Panc1 (cell line): ENCODE measurements at regions not wholly inside any gene's neighbourhood (a gene's known extent, or its start where the extent isn't known, plus 50 kb on each side); places are given as distances from the start of the nearest gene placed in this dataset.

Experiments
- ATAC-seq: fragments of 200-7000 bp; cut with Tn5 transposase; 2 replicates; pipeline ENCODE4 v1.9.1; 2020; ENCODE audit warnings: mild to moderate bottlenecking, moderate library complexity
- BruUV-seq: library from RNA; stranded (reverse); fragments of 400-500 nt; replicated peaks from 2 replicates; lab custom pipeline; 2021; lab: Mats Ljungman, UMichigan
- CTCF ChIA-PET: fragments of 300-600 bp; sonication (Branson Sonifier 250); formaldehyde crosslinking; loops from one replicate; lab custom pipeline; 2022; ENCODE audit warnings: antibody characterized with exemption; lab: Charles Lee
- POLR2A ChIA-PET: fragments of 300-600 bp; sonication (Branson Sonifier 250); formaldehyde crosslinking; loops from one replicate; lab custom pipeline; 2022; ENCODE audit warnings: antibody characterized with exemption; lab: Charles Lee
- DNase-seq: peaks from one replicate; pipeline ENCODE4 v3.0.0-alpha.2; 2010; ENCODE audit warnings: low read depth, low spot score
- H3K27ac ChIP-seq: 2 replicates; pipeline ENCODE4 v1.5.1; 2011; ENCODE audit warnings: mild to moderate bottlenecking, low read length, inconsistent platforms
- H3K27me3 ChIP-seq: fragments of 200-500 bp; sonication (Bioruptor generic); 2 replicates; pipeline ENCODE4 v1.6.0; 2014; ENCODE audit warnings: low read length, inconsistent platforms; ENCODE audit not compliant: control insufficient read depth, insufficient read depth
- H3K36me3 ChIP-seq: fragments of 200-500 bp; sonication (Bioruptor generic); 2 replicates; pipeline ENCODE4 v1.5.1; 2014; ENCODE audit warnings: inconsistent platforms, mild to moderate bottlenecking, low read length, moderate library complexity; ENCODE audit not compliant: control insufficient read depth, insufficient read depth
- H3K4me1 ChIP-seq: 2 replicates; pipeline ENCODE4 v1.5.1; 2011; ENCODE audit warnings: inconsistent platforms, mild to moderate bottlenecking, low read length, moderate library complexity; ENCODE audit not compliant: control insufficient read depth, insufficient read depth
- H3K4me3 ChIP-seq, 2 experiments: 2 replicates each; pipeline ENCODE4 v1.5.1; 2011 to 2012; ENCODE audit warnings: low read depth in 2 of 2, low read length in 2 of 2, mild to moderate bottlenecking in 2 of 2, inconsistent platforms in 1 of 2, moderate library complexity in 1 of 2
- H3K9me3 ChIP-seq: fragments of 200-500 bp; sonication (Bioruptor generic); 2 replicates; pipeline ENCODE4 v1.5.1; 2014; ENCODE audit warnings: low read depth, mild to moderate bottlenecking, inconsistent platforms, low read length, moderate library complexity; ENCODE audit not compliant: control insufficient read depth, insufficient read depth
- CTCF ChIP-seq: fragments of 450-650 bp; IDR thresholded peaks from 2 replicates; pipeline ENCODE4 v1.5.1; 2017; ENCODE audit warnings: mild to moderate bottlenecking
- POLR2AphosphoS5 ChIP-seq: IDR thresholded peaks from 2 replicates; pipeline ENCODE4 v1.6.1; 2012; ENCODE audit warnings: mild to moderate bottlenecking, low read depth, low read length, moderate library complexity
- REST ChIP-seq, 2 experiments: IDR thresholded peaks; 2 replicates each; pipeline ENCODE4 v1.6.1; 2011 to 2012; ENCODE audit warnings: low read depth in 2 of 2, control low read depth in 1 of 2, low read length in 1 of 2, mild to moderate bottlenecking in 1 of 2, moderate library complexity in 1 of 2; ENCODE audit not compliant: insufficient read depth in 1 of 2
- SIN3A ChIP-seq: IDR thresholded peaks from 2 replicates; pipeline ENCODE4 v1.6.1; 2012; ENCODE audit warnings: low read depth, mild to moderate bottlenecking, low read length, moderate library complexity, borderline replicate concordance; ENCODE audit not compliant: insufficient read depth
- TCF7L2 ChIP-seq: IDR thresholded peaks from 2 replicates; pipeline ENCODE4 v1.6.1; 2011; ENCODE audit warnings: mild to moderate bottlenecking, low read depth, low read length, inconsistent platforms
- in situ Hi-C: cut with HindIII; loops from 2 replicates; pipeline ENCODE4 v1.10.0; 2016; ENCODE audit warnings: low sequenced_read_pairs, low pct_unique_long_range_greater_than_20kb
- intact Hi-C: fragments of 100-400 bp; cut with micrococcal nuclease; formaldehyde crosslinking; loops from one replicate; pipeline ENCODE4 v1.10.0; 2022; ENCODE audit not compliant: unreplicated experiment

DNA sequence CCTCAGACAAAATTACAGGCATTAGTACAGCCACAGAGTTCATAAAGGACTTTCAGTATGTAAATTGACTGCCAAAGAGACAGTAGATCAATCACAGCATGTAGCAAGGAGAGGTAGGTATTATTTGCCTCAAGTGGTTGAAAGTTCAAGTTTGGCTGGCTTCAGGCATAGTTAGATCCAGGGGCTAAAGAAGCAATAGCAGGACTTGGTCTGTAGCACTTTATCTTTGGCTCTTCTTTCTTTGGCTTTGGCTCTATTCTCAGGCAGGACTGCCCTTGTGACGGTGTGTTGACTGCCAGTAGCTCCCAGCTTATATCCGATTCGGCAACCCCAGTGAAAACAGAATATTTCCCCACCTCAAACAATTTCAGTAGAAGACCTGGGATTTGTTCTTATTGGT lies 346.0 kb upstream of the TBX3 start:
- no TSS peak for BruUV-seq
- Histone ChIP-seq H3K9me3 (no peaks in the 10 kb centered on the region), H3K4me1 (no peaks in the 10 kb centered on the region), H3K36me3 (no peaks in the 10 kb centered on the region), H3K27me3 (no peaks in the 10 kb centered on the region), H3K4me3 (no peak overlapping the region), H3K27ac (no peak overlapping the region)
- ATAC-seq (no peak), DNase-seq (no peak)
- intact Hi-C loops (no loop called here), in situ Hi-C loops (no loop called here)
- no peak for TF ChIP-seq POLR2AphosphoS5
- no peak for TF ChIP-seq TCF7L2
- no peak for TF ChIP-seq REST (IDR thresholded peaks at IDR 0.05; ENCODE audit: insufficient read depth in 1 of 2, low read depth in 2 of 2, low read length in 1 of 2)
- no peak for TF ChIP-seq CTCF
- no peak for TF ChIP-seq SIN3A
- ChIA-PET CTCF (no interaction called here), POLR2A (no interaction called here)

DNA sequence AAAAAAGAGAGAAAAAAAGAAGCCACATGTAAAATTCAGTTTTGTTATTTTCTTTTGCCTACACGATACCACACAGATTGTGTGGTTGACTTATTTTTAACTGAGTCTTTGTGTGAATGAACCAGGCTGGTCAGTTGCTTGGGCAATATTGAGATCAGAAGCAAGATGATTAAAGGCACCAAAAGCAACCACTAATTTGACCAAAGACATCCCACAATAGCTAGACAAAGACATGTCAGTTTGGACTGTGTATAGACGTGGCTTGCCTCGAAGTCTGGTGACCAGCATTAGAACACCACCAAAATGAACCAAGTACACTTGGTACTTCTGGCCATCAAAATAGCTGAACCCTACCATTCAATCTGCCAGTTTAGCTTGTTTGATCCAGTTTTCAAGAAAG lies 340.6 kb upstream of the TBX3 start:
- ChIA-PET POLR2A (no interaction called here), CTCF (interaction anchor here (0.8 kb wide), 1 partner anchor 334 kb away, joined by 3 read pairs; no protein-coding TSS in a partner anchor)
- no peak for ATAC-seq
- H3K9me3 ChIP-seq, result no peaks in the 10 kb centered on the region
- no TSS peak for BruUV-seq
- no peak for TF ChIP-seq REST (IDR thresholded peaks at IDR 0.05; ENCODE audit: insufficient read depth in 1 of 2, low read depth in 2 of 2, low read length in 1 of 2)
- no peak for TF ChIP-seq TCF7L2
- no peak for TF ChIP-seq SIN3A
- H3K4me1 ChIP-seq, result no peaks in the 10 kb centered on the region
- no peaks in the 10 kb centered on the region for H3K36me3 ChIP-seq
- intact Hi-C loops (no loop called here), in situ Hi-C loops (no loop called here)
- H3K4me3 ChIP-seq, result no peak overlapping the region
- no peaks in the 10 kb centered on the region for H3K27me3 ChIP-seq
- no peak for DNase-seq
- no peak overlapping the region for H3K27ac ChIP-seq
